MM.1S (cell line): ENCODE measurements at regions not wholly inside any gene's neighbourhood (a gene's known extent, or its start where the extent isn't known, plus 50 kb on each side); places are given as distances from the start of the nearest gene placed in this dataset.
"Not testable (repeated sequence)": the region's sequence is repeated elsewhere in the genome, so short reads cannot be mapped to it uniquely, and the experiment has no call there.

Experiments
- CTCF ChIP-seq: fragments of 300-600 bp; sonication (generic); IDR thresholded peaks from 2 replicates; pipeline ENCODE4 v1.5.1; 2016; ENCODE audit warnings: antibody characterized with exemption, low read length, mixed read lengths
- EZH2 ChIP-seq: fragments of 300-600 bp; sonication (generic); optimal IDR thresholded peaks from 2 replicates; pipeline ENCODE3; 2017; ENCODE audit warnings: low read depth, mild to moderate bottlenecking, antibody characterized with exemption, low read length, mixed read lengths

- not testable (repeated sequence) for TF ChIP-seq EZH2, CTCF
Measured at GRCh38 chr18:15028037-15028436, 280.1 kb downstream of the ANKRD30B start.
